H1 (cell line): ENCODE measurements at regions not wholly inside any gene's neighbourhood (a gene's known extent, or its start where the extent isn't known, plus 50 kb on each side); places are given as distances from the start of the nearest gene placed in this dataset.

Experiments
- CTCF ChIA-PET: fragments of 300-600 bp; sonication (Branson Sonifier 250); formaldehyde crosslinking; loops from one replicate; lab custom pipeline; 2021; ENCODE audit not compliant: partially characterized antibody; lab: Charles Lee
- POLR2A ChIA-PET: fragments of 300-600 bp; sonication (Branson Sonifier 250); formaldehyde crosslinking; loops from one replicate; lab custom pipeline; 2021; ENCODE audit warnings: inconsistent platforms; ENCODE audit not compliant: partially characterized antibody; lab: Charles Lee
- DNase-seq, 2 experiments: peaks; one replicate each; pipeline versions ENCODE4 v3.0.0 to v3.0.0-alpha.2; 2010 to 2022; ENCODE audit warnings: low spot score in 2 of 2, low read depth in 1 of 2, mixed read lengths in 1 of 2
- FAIRE-seq: peaks from 2 replicates; lab custom pipeline; 2011; peaks lifted over from hg19 to GRCh38; lab: Jason Lieb, UNC
- H2AFZ ChIP-seq: 2 replicates; pipeline ENCODE4 v1.8.1; 2012; ENCODE audit warnings: low read length, inconsistent platforms
- H2AK5ac ChIP-seq: 2 replicates; pipeline ENCODE4 v1.6.1; 2013; ENCODE audit warnings: low read depth, low read length
- H2BK120ac ChIP-seq: replicated peaks from 2 replicates; pipeline ENCODE3; 2013; ENCODE audit warnings: low read depth, low read length, inconsistent platforms
- H2BK12ac ChIP-seq: 2 replicates; pipeline ENCODE4 v1.6.1; 2013; ENCODE audit warnings: low read depth, low read length
- H2BK15ac ChIP-seq: 2 replicates; pipeline ENCODE4 v1.6.1; 2013; ENCODE audit warnings: low read length
- H2BK20ac ChIP-seq: 2 replicates; pipeline ENCODE4 v1.6.1; 2013; ENCODE audit warnings: low read length
- H2BK5ac ChIP-seq: 2 replicates; pipeline ENCODE4 v1.6.1; 2013; ENCODE audit warnings: low read depth, low read length
- H3K14ac ChIP-seq: 2 replicates; pipeline ENCODE4 v1.6.1; 2013; ENCODE audit warnings: inconsistent platforms; ENCODE audit not compliant: insufficient read length
- H3K18ac ChIP-seq: 2 replicates; pipeline ENCODE4 v1.6.1; 2013; ENCODE audit warnings: low read length; ENCODE audit errors: extremely low read depth
- H3K23ac ChIP-seq: 2 replicates; pipeline ENCODE4 v1.6.1; 2013; ENCODE audit warnings: inconsistent platforms; ENCODE audit not compliant: insufficient read length
- H3K23me2 ChIP-seq: 2 replicates; pipeline ENCODE4 v1.6.1; 2013; ENCODE audit warnings: low read depth, low read length
- H3K27ac ChIP-seq: 2 replicates; pipeline ENCODE4 v1.6.1; 2011; ENCODE audit warnings: low read depth, low read length, inconsistent platforms
- H3K27me3 ChIP-seq, 4 experiments: replicated peaks in 1 of 4; 1 replicate in 1 of 4; 2 replicates in 3 of 4; pipeline versions ENCODE4 v1.6.1 to v1.8.1; 2011 to 2013; ENCODE audit warnings: low read length in 3 of 4, mild to moderate bottlenecking in 3 of 4, inconsistent platforms in 2 of 4, mixed read lengths in 2 of 4, moderate library complexity in 1 of 4; ENCODE audit not compliant: control insufficient read depth in 3 of 4, insufficient read depth in 3 of 4; ENCODE audit errors: extremely low read depth in 1 of 4
- H3K36me3 ChIP-seq, 4 experiments: 2 replicates each; pipeline versions ENCODE4 v1.6.1 to v1.8.1; 2011 to 2013; ENCODE audit warnings: mild to moderate bottlenecking in 4 of 4, low read length in 3 of 4, moderate library complexity in 2 of 4, control low read depth in 1 of 4, inconsistent platforms in 1 of 4; ENCODE audit not compliant: insufficient read depth in 4 of 4, control insufficient read depth in 2 of 4
- H3K4ac ChIP-seq: replicated peaks from 2 replicates; pipeline ENCODE3; 2013; ENCODE audit warnings: low read length, low read depth, mixed read lengths, inconsistent platforms; ENCODE audit not compliant: insufficient read length
- H3K4me1 ChIP-seq, 4 experiments: replicated peaks in 1 of 4; 1 replicate in 1 of 4; 2 replicates in 3 of 4; pipeline versions ENCODE4 v1.6.1 to v1.8.1; 2011 to 2013; ENCODE audit warnings: low read length in 3 of 4, inconsistent platforms in 2 of 4, mixed read lengths in 1 of 4; ENCODE audit not compliant: insufficient read depth in 4 of 4, control insufficient read depth in 3 of 4
- H3K4me2 ChIP-seq, 2 experiments: 2 replicates each; pipeline versions ENCODE4 v1.6.1 to v1.8.1; 2011 to 2013; ENCODE audit warnings: low read depth in 2 of 2, low read length in 2 of 2, control low read depth in 1 of 2, inconsistent platforms in 1 of 2, mild to moderate bottlenecking in 1 of 2; ENCODE audit not compliant: insufficient read depth in 1 of 2
- H3K4me3 ChIP-seq, 4 experiments: fragments of 200-600, 300-600 bp in 1 of 4; sonication (generic), shearing (Covaris generic), sonication (Bioruptor Twin) in 1 of 4; 2 replicates each; pipeline versions ENCODE4 v1.5.1 to v1.8.1; 2011 to 2016; ENCODE audit warnings: low read length in 4 of 4, low read depth in 3 of 4, control low read depth in 2 of 4, inconsistent platforms in 2 of 4, mild to moderate bottlenecking in 2 of 4, mixed read lengths in 1 of 4, moderate library complexity in 1 of 4; ENCODE audit not compliant: insufficient read depth in 2 of 4; ENCODE audit errors: extremely low read depth in 1 of 4
- H3K56ac ChIP-seq: replicated peaks from 2 replicates; pipeline ENCODE3; 2013; ENCODE audit warnings: low read depth, mild to moderate bottlenecking, mixed read lengths, low read length, inconsistent platforms; ENCODE audit not compliant: insufficient read length
- H3K79me1 ChIP-seq: 2 replicates; pipeline ENCODE4 v1.6.1; 2013; ENCODE audit warnings: low read depth, low read length, control low read depth
- H3K79me2 ChIP-seq, 2 experiments: 2 replicates each; pipeline versions ENCODE4 v1.6.1 to v1.8.1; 2012 to 2013; ENCODE audit warnings: low read length in 2 of 2, mild to moderate bottlenecking in 2 of 2, inconsistent platforms in 1 of 2; ENCODE audit not compliant: insufficient read depth in 2 of 2, control insufficient read depth in 1 of 2
- H3K9ac ChIP-seq, 4 experiments: replicated peaks in 1 of 4; 1 replicate in 1 of 4; 2 replicates in 3 of 4; pipeline versions ENCODE4 v1.6.1 to v1.8.1; 2011 to 2013; ENCODE audit warnings: low read depth in 3 of 4, low read length in 3 of 4, control low read depth in 2 of 4, mild to moderate bottlenecking in 2 of 4, moderate library complexity in 2 of 4, inconsistent platforms in 1 of 4; ENCODE audit errors: extremely low read depth in 1 of 4
- H3K9me3 ChIP-seq, 2 experiments: 2 replicates each; pipeline versions ENCODE4 v1.6.1 to v1.8.1; 2012 to 2013; ENCODE audit warnings: mild to moderate bottlenecking in 2 of 2, moderate library complexity in 2 of 2, control low read depth in 1 of 2, inconsistent platforms in 1 of 2, low read depth in 1 of 2, low read length in 1 of 2, mixed read lengths in 1 of 2; ENCODE audit not compliant: insufficient read depth in 2 of 2
- H4K20me1 ChIP-seq, 2 experiments: replicated peaks in 1 of 2; 2 replicates each; pipeline versions ENCODE3 to v1.8.1; 2011 to 2013; ENCODE audit warnings: inconsistent platforms in 2 of 2, low read length in 2 of 2, mild to moderate bottlenecking in 1 of 2; ENCODE audit not compliant: insufficient read depth in 2 of 2, control insufficient read depth in 1 of 2
- H4K5ac ChIP-seq: 2 replicates; pipeline ENCODE4 v1.6.1; 2013; ENCODE audit warnings: low read length, low read depth, mixed read lengths, inconsistent platforms; ENCODE audit not compliant: insufficient read length
- H4K8ac ChIP-seq: 2 replicates; pipeline ENCODE4 v1.8.0; 2013; ENCODE audit warnings: mild to moderate bottlenecking, moderate library complexity, low read length, inconsistent platforms; ENCODE audit not compliant: insufficient read depth; ENCODE audit errors: extremely low read depth
- H4K91ac ChIP-seq: replicated peaks from 2 replicates; pipeline ENCODE3; 2013; ENCODE audit warnings: low read length, mixed read lengths, inconsistent platforms; ENCODE audit not compliant: insufficient read length
- BCL11A ChIP-seq, 2 experiments: IDR thresholded peaks; one replicate each; pipeline ENCODE4 v1.6.1; 2011; ENCODE audit warnings: low read depth in 2 of 2, low read length in 2 of 2, mild to moderate bottlenecking in 2 of 2
- BRCA1 ChIP-seq: IDR thresholded peaks from 2 replicates; pipeline ENCODE4 v1.6.1; 2012; ENCODE audit warnings: low read depth, low read length, improper control_type of control experiment
- CBX5 ChIP-seq: fragments of 300-800, 300-1000 bp; sonication (generic); IDR thresholded peaks from 2 replicates; pipeline ENCODE4 v1.7.1; 2016; ENCODE audit warnings: antibody characterized with exemption, low read length, low read depth
- EP300 ChIP-seq, 2 experiments: IDR thresholded peaks; 1 replicate in 1 of 2; 2 replicates in 1 of 2; pipeline ENCODE4 v1.6.1; 2011 to 2012; ENCODE audit warnings: low read depth in 2 of 2, low read length in 2 of 2, mild to moderate bottlenecking in 2 of 2, borderline replicate concordance in 1 of 2, inconsistent platforms in 1 of 2, moderate library complexity in 1 of 2
- HDAC2 ChIP-seq, 2 experiments: fragments of 300-600 bp in 1 of 2; sonication (generic) in 1 of 2; IDR thresholded peaks; 2 replicates each; pipeline ENCODE4 v1.6.1; 2011 to 2012; ENCODE audit warnings: low read depth in 2 of 2, low read length in 2 of 2, mild to moderate bottlenecking in 2 of 2, moderate library complexity in 2 of 2, borderline replicate concordance in 1 of 2, inconsistent platforms in 1 of 2
- KDM4A ChIP-seq: IDR thresholded peaks from one replicate; pipeline ENCODE4 v1.7.1; 2012; ENCODE audit warnings: low read depth, mild to moderate bottlenecking, moderate library complexity, low read length, inconsistent platforms; ENCODE audit not compliant: severe bottlenecking
- TBP ChIP-seq: IDR thresholded peaks from 2 replicates; pipeline ENCODE4 v1.6.1; 2011; ENCODE audit warnings: low read depth, low read length, improper control_type of control experiment
- WGBS, 2 experiments: shearing (Covaris generic) in 1 of 2; methylation state at CpG; one replicate each; pipeline versions ENCODE4 v1.1.6 to v1.1.7; 2013 to 2015; ENCODE audit warnings: low lambda C conversion rate in 2 of 2, mixed read lengths in 2 of 2, inconsistent platforms in 1 of 2, low coverage in 1 of 2, missing lambda C conversion rate in 1 of 2; ENCODE audit not compliant: insufficient replicate concordance in 2 of 2, insufficient coverage in 1 of 2, insufficient read length in 1 of 2; ENCODE audit errors: extremely low coverage in 1 of 2, missing lambda C conversion rate in 1 of 2; 5-methylcytosine and 5-hydroxymethylcytosine counted together

DNA sequence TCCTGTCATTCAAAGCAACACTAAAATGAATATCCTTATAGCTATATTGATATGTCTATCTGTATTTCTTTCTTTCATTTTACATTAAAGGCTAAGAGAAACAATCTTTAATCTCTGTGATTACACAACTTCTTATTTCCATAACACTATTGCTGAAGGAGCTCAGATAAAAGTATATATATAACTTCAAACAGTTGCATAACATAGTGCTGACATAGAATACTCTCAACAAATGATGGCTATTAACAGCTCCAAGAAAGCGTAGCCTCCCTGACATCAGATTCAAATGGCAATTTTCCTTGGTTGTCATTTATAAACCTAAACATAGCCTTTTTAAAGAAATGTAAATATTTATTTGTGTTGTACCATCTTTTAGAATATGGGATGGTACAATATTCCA, 116.6 kb upstream of the PTPRG start:
- ChIA-PET POLR2A (no interaction called here), CTCF (interaction anchor here (0.6 kb wide), 1 partner anchor 205 kb away, joined by 3 read pairs; no protein-coding TSS in a partner anchor)
- WGBS, 2 experiments: 95% methylated on average over 1 of the region's 1 CpG; no CpG with 5 or more reads in 1 of the 2 experiments

More for the DNA sequence above, 116.6 kb upstream of the PTPRG start:
- H4K91ac ChIP-seq: no peak overlapping the region
- no peaks in the 10 kb centered on the region for H3K27me3 ChIP-seq
- H2BK15ac ChIP-seq: no peak overlapping the region
- no peak overlapping the region for H4K8ac ChIP-seq
- H3K4me1 ChIP-seq: no peaks in the 10 kb centered on the region
- no peaks in the 10 kb centered on the region for H4K20me1 ChIP-seq
- no peak overlapping the region for H3K23ac ChIP-seq
- no peak overlapping the region for H2AK5ac ChIP-seq
- no peak overlapping the region for H3K4me2 ChIP-seq
- no peak for FAIRE-seq
- H2BK20ac ChIP-seq: no peak overlapping the region
- TF ChIP-seq HDAC2 (IDR thresholded peaks at IDR 0.05; ENCODE audit: borderline replicate concordance in 1 of 2, low read depth in 2 of 2, low read length in 2 of 2) (no peak), CBX5 (no peak), KDM4A (no peak), TBP (no peak), BCL11A (IDR thresholded peaks at IDR 0.05; ENCODE audit: low read depth in 2 of 2, low read length in 2 of 2) (no peak), BRCA1 (no peak), EP300 (IDR thresholded peaks at IDR 0.05; ENCODE audit: borderline replicate concordance in 1 of 2, low read depth in 2 of 2, low read length in 2 of 2) (no peak)
- H3K79me1 ChIP-seq: no peaks in the 10 kb centered on the region
- H3K23me2 ChIP-seq: no peaks in the 10 kb centered on the region
- H3K9me3 ChIP-seq: no peaks in the 10 kb centered on the region
- H3K4ac ChIP-seq: no peak overlapping the region
- H3K56ac ChIP-seq: no peak overlapping the region
- H3K18ac ChIP-seq: no peak overlapping the region
- H2BK120ac ChIP-seq: no peak overlapping the region
- DNase-seq: no peak
- H2AFZ ChIP-seq: no peak overlapping the region
- no peak overlapping the region for H3K14ac ChIP-seq
- H3K79me2 ChIP-seq: no peaks in the 10 kb centered on the region
- H3K36me3 ChIP-seq: no peaks in the 10 kb centered on the region
- H4K5ac ChIP-seq: no peak overlapping the region
- no peak overlapping the region for H3K4me3 ChIP-seq
- no peak overlapping the region for H3K9ac ChIP-seq
- no peak overlapping the region for H2BK12ac ChIP-seq
- no peak overlapping the region for H2BK5ac ChIP-seq
- H3K27ac ChIP-seq: no peak overlapping the region
